ENCODE measurements at regions not wholly inside any gene's neighbourhood (a gene's known extent, or its start where the extent isn't known, plus 50 kb on each side); places are given as distances from the start of the nearest gene placed in this dataset.

DNA sequence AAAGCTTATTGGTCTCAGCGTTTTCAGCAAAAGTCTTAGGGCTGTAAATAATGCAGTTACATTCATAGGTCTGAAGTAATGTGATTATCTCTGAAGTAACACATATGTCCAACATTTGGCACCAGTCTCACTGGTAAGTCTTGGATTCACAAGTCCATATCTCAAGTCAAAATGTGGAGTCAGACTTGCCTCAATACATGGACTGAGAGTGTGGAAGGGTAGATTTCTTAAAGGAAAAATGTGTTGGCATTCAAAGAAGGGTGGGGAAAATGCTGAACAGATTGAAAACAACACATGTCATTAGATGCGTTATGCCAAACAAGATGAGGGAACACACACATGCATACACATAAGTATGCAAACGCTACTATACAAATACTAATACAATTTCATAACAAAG, 989.0 kb upstream of the MANEA start:
- Histone ChIP-seq H3K9ac (no peak overlapping the region), H2AFZ (ENCODE audit: low read depth) (no peak overlapping the region), H4K20me1 (ENCODE audit: insufficient read depth) (no peaks in the 10 kb centered on the region), H3K79me2 (ENCODE audit: insufficient read depth) (no peaks in the 10 kb centered on the region), H3K4me3 (ENCODE audit: low read depth in 2 of 2, low read length in 1 of 2) (no peak overlapping the region), H3K4me1 (ENCODE audit: control insufficient read depth in 1 of 2, insufficient read depth in 2 of 2, low read depth in 1 of 2, low read length in 1 of 2) (no peaks in the 10 kb centered on the region), H3K27ac (ENCODE audit: low read depth in 2 of 2, low read length in 1 of 2) (no peak overlapping the region), H3F3A (replicated peaks; ENCODE audit: insufficient read depth) (no peaks in the 10 kb centered on the region), H3K4me2 (no peak overlapping the region), H3K36me3 (replicated peaks in 1 of 2; ENCODE audit: control insufficient read depth in 1 of 2, insufficient read depth in 2 of 2, low read length in 1 of 2) (no peaks in the 10 kb centered on the region), H3K9me2 (no peaks in the 10 kb centered on the region), H3K27me3 (ENCODE audit: insufficient read depth) (no peaks in the 10 kb centered on the region), H3K9me3 (no peaks in the 10 kb centered on the region; the same call in 1 of the 2 replicates)
- TF ChIP-seq NRF1 (IDR thresholded peaks at IDR 0.05; ENCODE audit: low read depth, low read length) (no peak), SMC3 (IDR thresholded peaks at IDR 0.05; ENCODE audit: low read depth, low read length) (no peak), TEAD4 (IDR thresholded peaks at IDR 0.05; ENCODE audit: borderline replicate concordance, insufficient read depth) (no peak), FOXJ3 (CRISPR knock-in tag; IDR thresholded peaks at IDR 0.05) (no peak), MXI1 (IDR thresholded peaks at IDR 0.05; ENCODE audit: low read depth, low read length) (no peak), MEF2A (IDR thresholded peaks at IDR 0.05; ENCODE audit: borderline replicate concordance, low read depth) (no peak), YY1 (IDR thresholded peaks at IDR 0.05; ENCODE audit: low read depth) (no peak)
- TF ChIP-seq, protein P1, sequence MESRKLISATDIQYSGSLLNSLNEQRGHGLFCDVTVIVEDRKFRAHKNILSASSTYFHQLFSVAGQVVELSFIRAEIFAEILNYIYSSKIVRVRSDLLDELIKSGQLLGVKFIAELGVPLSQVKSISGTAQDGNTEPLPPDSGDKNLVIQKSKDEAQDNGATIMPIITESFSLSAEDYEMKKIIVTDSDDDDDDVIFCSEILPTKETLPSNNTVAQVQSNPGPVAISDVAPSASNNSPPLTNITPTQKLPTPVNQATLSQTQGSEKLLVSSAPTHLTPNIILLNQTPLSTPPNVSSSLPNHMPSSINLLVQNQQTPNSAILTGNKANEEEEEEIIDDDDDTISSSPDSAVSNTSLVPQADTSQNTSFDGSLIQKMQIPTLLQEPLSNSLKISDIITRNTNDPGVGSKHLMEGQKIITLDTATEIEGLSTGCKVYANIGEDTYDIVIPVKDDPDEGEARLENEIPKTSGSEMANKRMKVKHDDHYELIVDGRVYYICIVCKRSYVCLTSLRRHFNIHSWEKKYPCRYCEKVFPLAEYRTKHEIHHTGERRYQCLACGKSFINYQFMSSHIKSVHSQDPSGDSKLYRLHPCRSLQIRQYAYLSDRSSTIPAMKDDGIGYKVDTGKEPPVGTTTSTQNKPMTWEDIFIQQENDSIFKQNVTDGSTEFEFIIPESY (IDR thresholded peaks at IDR 0.05; ENCODE audit: borderline replicate concordance, low read depth) = no peak
- TF ChIP-seq, protein P2, sequence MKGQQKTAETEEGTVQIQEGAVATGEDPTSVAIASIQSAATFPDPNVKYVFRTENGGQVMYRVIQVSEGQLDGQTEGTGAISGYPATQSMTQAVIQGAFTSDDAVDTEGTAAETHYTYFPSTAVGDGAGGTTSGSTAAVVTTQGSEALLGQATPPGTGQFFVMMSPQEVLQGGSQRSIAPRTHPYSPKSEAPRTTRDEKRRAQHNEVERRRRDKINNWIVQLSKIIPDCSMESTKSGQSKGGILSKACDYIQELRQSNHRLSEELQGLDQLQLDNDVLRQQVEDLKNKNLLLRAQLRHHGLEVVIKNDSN (IDR thresholded peaks at IDR 0.05; ENCODE audit: borderline replicate concordance, low read depth) = no peak
- CTCF ChIA-PET = no interaction called here
- WGBS (ENCODE audit: low lambda C conversion rate) = 21% methylated on average over 3 of the region's 3 CpGs
- POLR2A ChIA-PET = no interaction called here
- no peak for DNase-seq

DNA sequence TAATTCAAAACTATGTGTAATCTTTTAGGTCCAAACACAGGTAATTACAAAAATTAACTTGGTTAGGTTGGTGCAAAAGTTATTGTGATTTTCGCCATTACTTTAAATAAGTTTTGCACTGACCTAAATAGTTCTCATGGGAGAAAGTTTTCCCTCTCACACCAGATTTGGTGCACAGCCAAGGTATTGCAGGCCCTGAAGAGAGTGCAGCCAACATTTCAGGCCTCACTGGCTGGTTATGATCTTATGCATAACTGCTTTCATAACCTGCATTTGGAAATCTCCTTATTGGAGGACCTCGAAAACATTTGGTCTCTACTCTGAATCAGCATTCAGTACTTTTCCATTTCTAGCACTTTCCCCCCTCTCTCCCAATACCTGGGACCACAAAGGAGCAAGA, 993.1 kb upstream of the MANEA start:
- Histone ChIP-seq H3K79me2 (ENCODE audit: insufficient read depth) (no peaks in the 10 kb centered on the region), H3K4me2 (no peak overlapping the region), H2AFZ (ENCODE audit: low read depth) (no peak overlapping the region), H4K20me1 (ENCODE audit: insufficient read depth) (no peaks in the 10 kb centered on the region), H3K36me3 (replicated peaks in 1 of 2; ENCODE audit: control insufficient read depth in 1 of 2, insufficient read depth in 2 of 2, low read length in 1 of 2) (no peaks in the 10 kb centered on the region), H3F3A (replicated peaks; ENCODE audit: insufficient read depth) (no peaks in the 10 kb centered on the region), H3K9me2 (no peaks in the 10 kb centered on the region), H3K27me3 (ENCODE audit: insufficient read depth) (no peaks in the 10 kb centered on the region), H3K4me1 (ENCODE audit: control insufficient read depth in 1 of 2, insufficient read depth in 2 of 2, low read depth in 1 of 2, low read length in 1 of 2) (no peaks in the 10 kb centered on the region), H3K9ac (no peak overlapping the region), H3K4me3 (ENCODE audit: low read depth in 2 of 2, low read length in 1 of 2) (no peak overlapping the region), H3K9me3 (no peaks in the 10 kb centered on the region; the same call in 1 of the 2 replicates), H3K27ac (ENCODE audit: low read depth in 2 of 2, low read length in 1 of 2) (no peak overlapping the region)
- 28% methylated on average over 2 of the region's 2 CpGs for WGBS (ENCODE audit: low lambda C conversion rate)
- DNase-seq = no peak
- CTCF ChIA-PET = no interaction called here
- POLR2A ChIA-PET = no interaction called here
- TF ChIP-seq RXRA (IDR thresholded peaks at IDR 0.05; ENCODE audit: borderline replicate concordance, low read depth) (no peak), EZH2phosphoT487 (IDR thresholded peaks at IDR 0.05; ENCODE audit: borderline replicate concordance, low read depth) (no peak), POLR2AphosphoS5 (IDR thresholded peaks at IDR 0.05; ENCODE audit: low read depth, low read length) (no peak), RCOR1 (IDR thresholded peaks at IDR 0.05; ENCODE audit: low read length) (no peak), TAF1 (IDR thresholded peaks at IDR 0.05; ENCODE audit: borderline replicate concordance, low read depth, low read length) (no peak), SMC3 (IDR thresholded peaks at IDR 0.05; ENCODE audit: low read depth, low read length) (no peak), RFX5 (IDR thresholded peaks at IDR 0.05; ENCODE audit: low read length) (no peak), MXI1 (IDR thresholded peaks at IDR 0.05; ENCODE audit: low read depth, low read length) (no peak), EP300 (IDR thresholded peaks at IDR 0.05; ENCODE audit: borderline replicate concordance in 1 of 2, low read depth in 1 of 2, low read length in 1 of 2) (no peak), RAD21 (IDR thresholded peaks at IDR 0.05; ENCODE audit: low read length) (no peak), MEF2A (IDR thresholded peaks at IDR 0.05; ENCODE audit: borderline replicate concordance, low read depth) (no peak), ELF1 (IDR thresholded peaks at IDR 0.05) (no peak), TCF12 (IDR thresholded peaks at IDR 0.05) (no peak), GATA2 (CRISPR knock-in tag; IDR thresholded peaks at IDR 0.05) (no peak), TEAD4 (IDR thresholded peaks at IDR 0.05; ENCODE audit: borderline replicate concordance, insufficient read depth) (no peak), FOSL2 (IDR thresholded peaks at IDR 0.05; ENCODE audit: borderline replicate concordance, low read depth) (no peak)
- TF ChIP-seq, protein P3, sequence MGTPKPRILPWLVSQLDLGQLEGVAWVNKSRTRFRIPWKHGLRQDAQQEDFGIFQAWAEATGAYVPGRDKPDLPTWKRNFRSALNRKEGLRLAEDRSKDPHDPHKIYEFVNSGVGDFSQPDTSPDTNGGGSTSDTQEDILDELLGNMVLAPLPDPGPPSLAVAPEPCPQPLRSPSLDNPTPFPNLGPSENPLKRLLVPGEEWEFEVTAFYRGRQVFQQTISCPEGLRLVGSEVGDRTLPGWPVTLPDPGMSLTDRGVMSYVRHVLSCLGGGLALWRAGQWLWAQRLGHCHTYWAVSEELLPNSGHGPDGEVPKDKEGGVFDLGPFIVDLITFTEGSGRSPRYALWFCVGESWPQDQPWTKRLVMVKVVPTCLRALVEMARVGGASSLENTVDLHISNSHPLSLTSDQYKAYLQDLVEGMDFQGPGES (IDR thresholded peaks at IDR 0.05; ENCODE audit: low read depth, low read length) = no peak
- TF ChIP-seq, protein P1 (IDR thresholded peaks at IDR 0.05; ENCODE audit: borderline replicate concordance, low read depth) = no peak
- TF ChIP-seq, protein P2 (IDR thresholded peaks at IDR 0.05; ENCODE audit: borderline replicate concordance, low read depth) = no peak

All from SK-N-SH (cell line).